ENCODE measurements at regions not wholly inside any gene's neighbourhood (a gene's known extent, or its start where the extent isn't known, plus 50 kb on each side); places are given as distances from the start of the nearest gene placed in this dataset.

DNA sequence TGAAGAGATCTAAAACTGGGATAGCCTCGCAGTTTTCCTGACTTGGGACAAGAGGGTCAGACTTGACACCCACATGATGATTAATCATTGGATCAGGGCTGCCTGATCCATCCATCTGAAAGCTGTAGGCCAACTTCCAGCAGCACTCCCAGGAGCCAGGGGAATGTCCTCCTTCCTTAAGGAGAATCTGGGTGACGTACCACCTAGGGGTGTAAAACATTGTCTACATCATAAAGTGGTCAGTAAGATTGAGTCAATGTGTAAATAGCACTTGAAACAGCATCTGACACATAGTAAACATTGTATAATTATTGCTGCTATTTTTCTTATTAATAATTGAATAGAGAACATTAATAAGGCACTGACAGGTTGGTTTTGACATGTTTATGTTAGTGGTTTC lies 392.8 kb downstream of the JRKL start:
- intact Hi-C loops (cut with micrococcal nuclease): no loop called here
- Mint-ChIP-seq H3K4me3 (no peak overlapping the region), H3K9me3 (peaks cover 0 to 10% (median 1%) of the 10 kb centered on the region in 7 donors), H3K4me1 (no peaks in the 10 kb centered on the region), H3K27ac (no peak overlapping the region), H3K36me3 (no peaks in the 10 kb centered on the region), H3K27me3 (ENCODE audit: low read depth in 3 of 3) (no peaks in the 10 kb centered on the region)
- no peak for DNase-seq
- TF ChIP-seq, protein P1, sequence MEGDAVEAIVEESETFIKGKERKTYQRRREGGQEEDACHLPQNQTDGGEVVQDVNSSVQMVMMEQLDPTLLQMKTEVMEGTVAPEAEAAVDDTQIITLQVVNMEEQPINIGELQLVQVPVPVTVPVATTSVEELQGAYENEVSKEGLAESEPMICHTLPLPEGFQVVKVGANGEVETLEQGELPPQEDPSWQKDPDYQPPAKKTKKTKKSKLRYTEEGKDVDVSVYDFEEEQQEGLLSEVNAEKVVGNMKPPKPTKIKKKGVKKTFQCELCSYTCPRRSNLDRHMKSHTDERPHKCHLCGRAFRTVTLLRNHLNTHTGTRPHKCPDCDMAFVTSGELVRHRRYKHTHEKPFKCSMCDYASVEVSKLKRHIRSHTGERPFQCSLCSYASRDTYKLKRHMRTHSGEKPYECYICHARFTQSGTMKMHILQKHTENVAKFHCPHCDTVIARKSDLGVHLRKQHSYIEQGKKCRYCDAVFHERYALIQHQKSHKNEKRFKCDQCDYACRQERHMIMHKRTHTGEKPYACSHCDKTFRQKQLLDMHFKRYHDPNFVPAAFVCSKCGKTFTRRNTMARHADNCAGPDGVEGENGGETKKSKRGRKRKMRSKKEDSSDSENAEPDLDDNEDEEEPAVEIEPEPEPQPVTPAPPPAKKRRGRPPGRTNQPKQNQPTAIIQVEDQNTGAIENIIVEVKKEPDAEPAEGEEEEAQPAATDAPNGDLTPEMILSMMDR (IDR thresholded peaks at IDR 0.05): no peak
- Histone ChIP-seq H2AFZ (ENCODE audit: insufficient read depth, low read depth, low read length, poor library complexity, severe bottlenecking) (no peak overlapping the region), H3K27ac (ENCODE audit: low read depth in 1 of 2, low read length in 2 of 2) (no peak overlapping the region), H3K27me3 (ENCODE audit: control insufficient read depth in 2 of 2, insufficient read depth in 2 of 2, low read length in 2 of 2) (no peaks in the 10 kb centered on the region), H4K20me1 (ENCODE audit: insufficient read depth, low read length) (no peaks in the 10 kb centered on the region), H3K9me3 (replicated peaks in 1 of 2; ENCODE audit: control insufficient read depth in 1 of 2, insufficient read depth in 1 of 2, low read length in 2 of 2) (peaks cover 0 to 6% of the 10 kb centered on the region in 2 donors), H3K9ac (ENCODE audit: insufficient read depth, low read length, poor library complexity, severe bottlenecking) (no peak overlapping the region), H3K4me1 (ENCODE audit: control insufficient read depth in 1 of 2, insufficient read depth in 2 of 2, low read length in 2 of 2) (no peaks in the 10 kb centered on the region), H3K4me2 (replicated peaks; ENCODE audit: extremely low read depth, low read length, poor library complexity, severe bottlenecking) (no peak overlapping the region), H3K79me2 (ENCODE audit: insufficient read depth, low read length) (no peaks in the 10 kb centered on the region), H3K36me3 (replicated peaks in 1 of 2; ENCODE audit: control insufficient read depth in 1 of 2, insufficient read depth in 2 of 2, low read length in 2 of 2) (no peaks in the 10 kb centered on the region), H3K4me3 (replicated peaks in 1 of 3; ENCODE audit: low read depth in 2 of 3, low read length in 3 of 3) (no peak overlapping the region)
- WGBS (ENCODE audit: insufficient coverage): 93% methylated on average over 1 of the region's 2 CpGs

- Mint-ChIP-seq H3K4me3 (no peak overlapping the region), H3K27ac (no peak overlapping the region), H3K36me3 (no peaks in the 10 kb centered on the region), H3K27me3 (ENCODE audit: low read depth in 3 of 3) (no peaks in the 10 kb centered on the region), H3K4me1 (no peaks in the 10 kb centered on the region), H3K9me3 (peaks cover 0 to 7% (median 1%) of the 10 kb centered on the region in 7 donors)
- Histone ChIP-seq H2AFZ (ENCODE audit: insufficient read depth, low read depth, low read length, poor library complexity, severe bottlenecking) (no peak overlapping the region), H3K4me2 (replicated peaks; ENCODE audit: extremely low read depth, low read length, poor library complexity, severe bottlenecking) (no peak overlapping the region), H3K27me3 (ENCODE audit: control insufficient read depth in 2 of 2, insufficient read depth in 2 of 2, low read length in 2 of 2) (no peaks in the 10 kb centered on the region), H3K36me3 (replicated peaks in 1 of 2; ENCODE audit: control insufficient read depth in 1 of 2, insufficient read depth in 2 of 2, low read length in 2 of 2) (no peaks in the 10 kb centered on the region), H3K9me3 (replicated peaks in 1 of 2; ENCODE audit: control insufficient read depth in 1 of 2, insufficient read depth in 1 of 2, low read length in 2 of 2) (peaks cover 0 to 2% of the 10 kb centered on the region in 2 donors), H3K79me2 (ENCODE audit: insufficient read depth, low read length) (no peaks in the 10 kb centered on the region), H3K4me3 (replicated peaks in 1 of 3; ENCODE audit: low read depth in 2 of 3, low read length in 3 of 3) (no peak overlapping the region), H3K9ac (ENCODE audit: insufficient read depth, low read length, poor library complexity, severe bottlenecking) (no peak overlapping the region), H3K4me1 (ENCODE audit: control insufficient read depth in 1 of 2, insufficient read depth in 2 of 2, low read length in 2 of 2) (no peaks in the 10 kb centered on the region), H4K20me1 (ENCODE audit: insufficient read depth, low read length) (no peaks in the 10 kb centered on the region), H3K27ac (ENCODE audit: low read depth in 1 of 2, low read length in 2 of 2) (no peak overlapping the region)
- no peak for DNase-seq
- no CpG with 5 or more reads among the region's 3 CpGs for WGBS (ENCODE audit: insufficient coverage)
- TF ChIP-seq, protein P1 (IDR thresholded peaks at IDR 0.05): no peak
- intact Hi-C loops (cut with micrococcal nuclease): no loop called here
Measured at GRCh38 chr11:96783311-96783710, 393.5 kb downstream of the JRKL start.

All from CD14-positive monocyte (primary cell).